H4 (cell line): ENCODE measurements at regions not wholly inside any gene's neighbourhood (a gene's known extent, or its start where the extent isn't known, plus 50 kb on each side); places are given as distances from the start of the nearest gene placed in this dataset.
"Not testable (repeated sequence)": the region's sequence is repeated elsewhere in the genome, so short reads cannot be mapped to it uniquely, and the experiment has no call there.

Experiments used
- DNase-seq: peaks from one replicate; pipeline ENCODE4 v3.0.0-alpha.2; 2015; ENCODE audit warnings: low spot score

- peak; percentile 51 for DNase-seq
Measured at GRCh38 chr5:124179819-124180218, 566.6 kb downstream of the ZNF608 start.

- DNase-seq = no peak
Measured at GRCh38 chr5:124178050-124178449, 568.4 kb downstream of the ZNF608 start.

GRCh38 chr5:124176692-124177091 is 569.7 kb downstream of the ZNF608 start:
- no peak for DNase-seq

GRCh38 chr5:124173386-124173785 is 573.1 kb downstream of the ZNF608 start:
- no peak for DNase-seq

- DNase-seq = no peak
Measured at GRCh38 chr5:124172389-124173003, 573.9 kb downstream of the ZNF608 start.

GRCh38 chr5:124168093-124168492 is 578.3 kb downstream of the ZNF608 start:
- not testable (repeated sequence) for DNase-seq

- no peak for DNase-seq
Measured at GRCh38 chr5:124162767-124163532, 583.5 kb downstream of the ZNF608 start.

- no peak for DNase-seq
Measured at GRCh38 chr5:124161266-124161665, 585.2 kb downstream of the ZNF608 start.

- no peak for DNase-seq
Measured at GRCh38 chr5:124160265-124160664, 586.2 kb downstream of the ZNF608 start.

GRCh38 chr5:124157320-124157719 is 589.1 kb downstream of the ZNF608 start:
- DNase-seq = peak; percentile 19

GRCh38 chr5:124156415-124156996 is 589.9 kb downstream of the ZNF608 start:
- DNase-seq = peak; percentile 64

GRCh38 chr5:124154714-124155113 is 591.7 kb downstream of the ZNF608 start:
- DNase-seq = peak; percentile 32

- no peak for DNase-seq
Measured at GRCh38 chr5:124153588-124153987, 592.9 kb downstream of the ZNF608 start.

- DNase-seq = no peak
Measured at GRCh38 chr5:124148574-124148973, 597.9 kb downstream of the ZNF608 start.

- no peak for DNase-seq
Measured at GRCh38 chr5:124140060-124140459, 606.4 kb downstream of the ZNF608 start.

GRCh38 chr5:124139477-124139876 is 607.0 kb downstream of the ZNF608 start:
- no peak for DNase-seq

- no peak for DNase-seq
Measured at GRCh38 chr5:124136609-124137008, 609.8 kb downstream of the ZNF608 start.

- DNase-seq = no peak
Measured at GRCh38 chr5:124134941-124135340, 611.5 kb downstream of the ZNF608 start.

- no peak for DNase-seq
Measured at GRCh38 chr5:124133406-124133805, 613.0 kb downstream of the ZNF608 start.

- no peak for DNase-seq
Measured at GRCh38 chr5:124132843-124133242, 613.6 kb downstream of the ZNF608 start.

GRCh38 chr5:124131466-124131865 is 615.0 kb downstream of the ZNF608 start:
- no peak for DNase-seq

GRCh38 chr5:124130816-124131215 is 615.6 kb downstream of the ZNF608 start:
- no peak for DNase-seq

GRCh38 chr5:124128867-124129266 is 616.9 kb downstream of the CSNK1G3 start:
- DNase-seq = no peak
